Middle frontal gyrus (tissue), 1 donor: ENCODE measurements at regions not wholly inside any gene's neighbourhood (a gene's known extent, or its start where the extent isn't known, plus 50 kb on each side); places are given as distances from the start of the nearest gene placed in this dataset.
A peak's percentile ranks its signal among the peaks of the same experiment; 100 is the strongest.
"Not testable (repeated sequence)": the region's sequence is repeated elsewhere in the genome, so short reads cannot be mapped to it uniquely, and the experiment has no call there.

Experiments
- DNase-seq: peaks from one replicate; pipeline ENCODE4 v3.0.0-alpha.2; 2015; ENCODE audit warnings: low spot score; ENCODE audit errors: extremely low spot score

- no peak for DNase-seq
Observed at GRCh38 chr1:194857413-194857812, 1671.0 kb upstream of the B3GALT2 start.

GRCh38 chr1:194848846-194849245 is 1662.4 kb upstream of the B3GALT2 start:
- no peak for DNase-seq

- no peak for DNase-seq
Observed at GRCh38 chr1:194846488-194846887, 1660.1 kb upstream of the B3GALT2 start.

- no peak for DNase-seq
Observed at GRCh38 chr1:194843077-194843476, 1656.7 kb upstream of the B3GALT2 start.

- no peak for DNase-seq
Observed at GRCh38 chr1:194833111-194833510, 1646.7 kb upstream of the B3GALT2 start.

- not testable (repeated sequence) for DNase-seq
Observed at GRCh38 chr1:194831595-194831994, 1645.2 kb upstream of the B3GALT2 start.

GRCh38 chr1:194830387-194830786 is 1644.0 kb upstream of the B3GALT2 start:
- no peak for DNase-seq

- no peak for DNase-seq
Observed at GRCh38 chr1:194829492-194829891, 1643.1 kb upstream of the B3GALT2 start.

- no peak for DNase-seq
Observed at GRCh38 chr1:194825382-194825781, 1639.0 kb upstream of the B3GALT2 start.

- DNase-seq: no peak
Observed at GRCh38 chr1:194821091-194821490, 1634.7 kb upstream of the B3GALT2 start.

- no peak for DNase-seq
Observed at GRCh38 chr1:194818674-194819073, 1632.3 kb upstream of the B3GALT2 start.

GRCh38 chr1:194816859-194817258 is 1630.4 kb upstream of the B3GALT2 start:
- DNase-seq: no peak

GRCh38 chr1:194813096-194813495 is 1626.7 kb upstream of the B3GALT2 start:
- DNase-seq: no peak

- no peak for DNase-seq
Observed at GRCh38 chr1:194809665-194810064, 1623.3 kb upstream of the B3GALT2 start.

- DNase-seq: no peak
Observed at GRCh38 chr1:194809215-194809614, 1622.8 kb upstream of the B3GALT2 start.

- no peak for DNase-seq
Observed at GRCh38 chr1:194807530-194808220, 1621.3 kb upstream of the B3GALT2 start.

GRCh38 chr1:194802572-194802971 is 1616.2 kb upstream of the B3GALT2 start:
- DNase-seq: no peak

- DNase-seq: peak; percentile 11
Observed at GRCh38 chr1:194795917-194796593, 1609.6 kb upstream of the B3GALT2 start.

GRCh38 chr1:194787001-194787400 is 1600.6 kb upstream of the B3GALT2 start:
- DNase-seq: no peak

- no peak for DNase-seq
Observed at GRCh38 chr1:194786027-194786426, 1599.6 kb upstream of the B3GALT2 start.

GRCh38 chr1:194776657-194777056 is 1590.2 kb upstream of the B3GALT2 start:
- DNase-seq: no peak

- DNase-seq: no peak
Observed at GRCh38 chr1:194774535-194774934, 1588.1 kb upstream of the B3GALT2 start.
